ENCODE measurements at regions not wholly inside any gene's neighbourhood (a gene's known extent, or its start where the extent isn't known, plus 50 kb on each side); places are given as distances from the start of the nearest gene placed in this dataset.

DNA sequence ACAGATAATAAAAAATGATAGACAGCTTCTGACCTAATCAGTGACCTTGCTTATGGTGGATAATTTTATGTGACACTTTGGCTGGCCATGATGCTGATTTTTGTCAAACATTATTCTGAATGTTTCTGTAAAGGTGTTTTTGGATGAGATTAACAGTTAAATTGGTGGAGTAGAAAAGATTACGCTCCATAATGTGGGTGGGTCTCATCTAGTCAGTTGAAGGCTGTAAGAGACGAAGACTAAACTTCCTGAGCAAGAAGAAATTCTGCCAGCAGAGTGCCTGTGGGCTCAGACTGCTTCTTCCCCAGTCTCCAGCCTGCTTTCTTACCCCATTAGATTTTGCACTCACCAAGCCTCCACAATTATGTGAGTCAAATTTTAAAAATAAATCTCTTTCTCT, 214.9 kb upstream of the ITGA4 start:
- DNase-seq (ENCODE audit: low read depth in 2 of 2): no peak

DNA sequence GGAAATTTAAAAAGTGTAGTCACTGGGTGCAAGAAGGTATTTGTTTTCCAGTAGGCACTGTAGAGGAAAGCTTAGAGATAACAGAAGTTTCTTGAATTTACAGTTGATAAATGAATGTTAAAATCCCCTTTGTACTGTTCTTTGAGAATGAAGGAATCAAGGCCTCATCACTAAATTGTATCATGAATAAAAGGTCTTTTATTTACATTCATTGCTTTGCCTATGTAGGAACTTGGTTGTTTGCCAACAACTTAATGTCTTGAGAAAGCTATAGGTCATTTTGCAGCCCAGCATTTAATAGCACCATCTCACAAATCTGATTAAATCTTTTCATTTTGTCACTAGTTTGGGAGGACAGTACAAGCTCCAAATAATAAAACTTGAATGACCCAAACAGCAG, 213.9 kb upstream of the ITGA4 start:
- DNase-seq (ENCODE audit: low read depth in 2 of 2): no peak

DNA sequence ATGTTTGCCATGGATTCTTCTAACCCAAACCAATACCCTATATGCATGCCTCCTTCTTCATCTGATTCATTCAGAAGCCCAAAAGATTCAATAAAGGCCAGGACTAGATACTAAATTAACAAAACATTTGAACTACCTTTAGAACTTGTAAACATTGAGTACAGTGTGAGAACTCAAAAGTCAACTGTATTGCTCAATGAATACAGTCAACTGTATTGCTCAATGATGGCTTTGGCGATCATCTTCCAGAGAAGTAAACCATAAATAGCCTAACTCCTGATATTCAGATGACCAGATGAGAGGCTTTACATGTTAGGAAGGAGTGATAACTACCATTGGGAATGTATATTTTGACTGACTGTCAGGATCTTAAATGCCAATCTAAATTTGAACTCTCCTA, 206.5 kb upstream of the ITGA4 start:
- no peak for DNase-seq (ENCODE audit: low read depth in 2 of 2)

DNA sequence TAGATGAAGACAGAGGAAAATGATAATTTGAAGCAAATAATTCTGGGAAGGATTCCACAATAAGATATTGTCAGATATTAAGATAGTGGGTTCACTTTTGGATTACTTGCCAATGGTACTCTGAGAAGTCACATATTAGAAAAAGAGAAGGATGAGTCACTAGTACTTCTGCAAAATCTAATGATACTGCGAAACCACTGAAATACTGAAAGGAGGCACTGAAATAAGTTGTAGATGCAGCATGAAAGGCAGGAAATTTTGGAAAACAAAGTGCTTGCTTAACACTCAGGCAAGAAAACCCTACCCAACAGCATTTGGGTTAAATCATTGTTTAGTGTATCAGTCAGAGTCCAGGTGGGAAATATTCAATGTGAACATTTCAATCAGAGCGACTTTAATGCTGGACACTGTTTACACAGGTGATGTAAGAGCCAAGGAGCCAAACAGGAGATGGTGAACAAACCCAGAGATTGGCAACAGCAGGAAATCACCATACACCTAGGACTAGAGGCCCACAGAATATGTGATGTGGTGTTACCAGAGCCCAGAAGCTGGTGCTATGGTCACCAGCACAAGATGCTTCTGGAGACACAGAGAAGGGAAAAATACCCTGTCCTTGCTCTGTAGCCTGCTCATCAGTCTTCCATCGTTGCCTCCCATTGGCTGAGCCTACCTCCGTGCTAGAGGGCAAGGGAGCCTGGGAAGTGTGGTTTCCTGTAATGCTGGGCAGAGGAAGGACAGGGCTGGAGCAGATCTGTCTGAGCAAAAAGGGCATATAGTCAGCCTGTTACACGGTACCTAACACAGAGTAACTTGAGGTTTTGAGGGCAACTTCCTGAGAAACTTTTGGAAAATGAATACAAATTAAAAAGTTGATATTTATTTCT, 204.7 kb upstream of the ITGA4 start:
- no peak for DNase-seq (ENCODE audit: low read depth in 2 of 2)

DNA sequence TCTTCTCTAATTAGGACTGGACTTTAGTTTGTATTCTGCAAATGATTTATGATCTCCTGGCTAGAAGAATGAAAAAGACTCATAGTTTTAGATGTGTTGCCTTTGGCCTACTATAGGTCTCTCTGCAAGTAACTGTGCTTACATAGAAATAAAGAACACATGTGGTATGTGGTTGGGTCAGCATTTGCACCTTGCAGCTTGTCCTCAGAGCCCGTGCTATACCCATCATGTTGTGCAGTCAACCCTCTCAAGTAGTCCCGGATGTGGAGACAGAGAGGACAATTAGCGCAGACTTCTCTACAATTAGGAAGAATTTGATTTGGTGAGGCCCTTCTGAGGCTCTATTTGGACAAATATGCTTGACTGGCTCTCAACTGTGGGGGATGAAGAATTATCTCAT, 203.7 kb upstream of the ITGA4 start:
- no peak for DNase-seq (ENCODE audit: low read depth in 2 of 2)

DNA sequence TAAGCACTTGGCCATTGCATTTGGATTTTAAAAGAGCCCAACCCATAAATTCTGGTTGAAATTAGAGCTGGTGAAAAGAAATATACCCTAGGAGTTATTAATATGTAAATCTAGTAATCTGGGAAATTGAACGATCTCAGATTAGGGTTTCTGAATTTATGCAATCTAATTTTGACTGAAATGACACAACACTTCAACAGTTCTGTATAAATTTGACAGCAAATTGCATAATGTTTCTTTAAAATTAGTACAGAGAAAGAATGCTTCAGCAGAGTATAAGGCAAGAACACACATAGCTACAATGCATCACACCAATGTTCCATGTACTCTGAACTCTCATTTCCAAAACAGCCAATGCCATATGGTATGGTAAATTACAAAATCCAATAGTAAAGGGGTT, 201.5 kb upstream of the ITGA4 start:
- no peak for DNase-seq (ENCODE audit: low read depth in 2 of 2)

DNA sequence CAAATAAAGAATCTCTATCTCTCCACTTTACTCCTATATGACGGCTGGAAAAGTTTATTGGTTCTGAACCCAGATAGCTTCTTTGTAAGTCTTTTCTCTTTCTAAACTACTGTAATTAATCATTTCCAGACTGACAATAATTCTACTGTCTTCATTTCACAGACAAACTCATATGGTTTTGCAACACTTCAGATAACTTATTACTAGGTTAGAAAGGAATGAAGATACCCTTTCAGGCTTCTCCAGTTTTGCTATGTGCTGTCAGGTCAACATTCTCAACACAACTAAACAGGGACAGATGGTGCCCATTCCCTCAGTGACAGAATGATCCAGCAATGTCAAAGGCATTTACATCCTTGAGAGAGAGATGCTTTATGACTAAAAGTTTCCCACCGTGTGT, 198.5 kb upstream of the ITGA4 start:
- DNase-seq (ENCODE audit: low read depth in 2 of 2): no peak

DNA sequence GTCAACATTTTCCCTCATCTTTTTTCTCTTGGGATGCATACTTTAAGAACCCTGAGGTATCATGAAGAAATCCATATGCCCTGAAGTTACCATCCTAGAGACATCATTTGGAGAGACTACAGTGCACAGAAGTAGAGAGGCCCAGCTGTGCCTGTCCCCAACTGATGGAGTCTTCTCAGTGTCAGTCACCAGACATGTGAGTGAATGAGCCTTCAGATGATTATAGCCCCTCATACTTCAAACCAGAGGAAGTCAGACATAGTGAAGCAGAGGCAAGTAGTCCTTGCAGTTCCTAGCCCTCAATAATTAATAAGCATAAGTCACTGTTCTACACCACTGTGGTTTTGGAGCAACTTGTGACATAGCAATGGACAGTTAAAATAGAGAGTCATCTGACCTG, 194.4 kb upstream of the ITGA4 start:
- DNase-seq (ENCODE audit: low read depth in 2 of 2): no peak

DNA sequence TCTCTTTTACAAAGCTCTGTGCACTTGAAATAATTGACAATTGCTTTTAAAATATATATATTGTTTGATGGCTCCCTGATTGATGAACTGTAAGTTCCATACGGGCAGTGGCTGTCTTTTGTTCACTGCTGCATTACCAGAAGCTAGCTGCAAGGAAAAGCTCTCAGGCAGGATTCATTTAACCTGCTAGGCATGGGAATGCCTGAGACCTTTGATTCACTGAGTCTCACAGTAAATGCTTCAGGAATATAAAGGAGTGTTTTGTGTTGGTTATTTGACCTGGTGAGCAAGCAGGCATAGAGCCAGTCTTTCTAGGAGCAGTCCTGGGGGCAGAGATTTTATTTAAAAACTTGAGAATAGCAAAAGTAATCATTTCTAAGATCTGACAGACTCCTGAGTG, 193.2 kb upstream of the ITGA4 start:
- no peak for DNase-seq (ENCODE audit: low read depth in 2 of 2)

DNA sequence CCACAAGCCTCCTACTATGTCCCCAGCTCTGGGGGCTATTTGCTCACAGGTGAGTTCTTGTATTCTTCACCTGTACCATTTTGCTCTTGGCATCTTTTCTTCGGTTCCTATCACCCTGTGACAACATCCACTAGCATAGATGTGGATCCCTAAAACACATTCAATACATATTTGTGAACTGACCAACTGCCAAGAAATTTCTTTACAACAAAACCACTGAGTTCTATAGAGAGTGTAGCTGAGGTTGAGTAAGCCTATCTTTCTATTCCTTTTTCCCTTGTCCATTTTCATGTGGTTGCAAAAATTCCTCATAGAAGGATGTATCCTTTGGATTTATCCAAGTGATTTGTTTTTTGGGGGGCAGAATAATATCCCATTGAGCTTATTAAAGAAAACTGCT, 192.7 kb upstream of the ITGA4 start:
- no peak for DNase-seq (ENCODE audit: low read depth in 2 of 2)

DNA sequence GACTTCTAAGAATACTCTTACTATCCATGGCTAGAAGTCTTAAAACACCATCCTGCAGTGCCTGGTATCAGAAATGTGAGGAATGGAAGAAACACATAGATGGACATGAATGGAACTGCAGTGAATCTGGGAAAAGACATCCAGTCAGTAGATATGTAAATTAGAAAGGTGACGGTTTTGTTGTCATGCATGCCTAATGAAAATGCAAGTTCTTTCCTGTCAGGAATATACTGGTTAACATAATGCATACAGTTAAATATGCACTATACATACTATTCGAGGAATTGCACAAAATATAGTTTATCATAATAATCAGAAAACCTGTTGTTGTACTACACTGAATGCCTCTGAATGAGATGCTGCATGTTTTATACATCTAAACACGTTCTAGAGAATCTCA, 190.6 kb upstream of the ITGA4 start:
- no peak for DNase-seq (ENCODE audit: low read depth in 2 of 2)

DNA sequence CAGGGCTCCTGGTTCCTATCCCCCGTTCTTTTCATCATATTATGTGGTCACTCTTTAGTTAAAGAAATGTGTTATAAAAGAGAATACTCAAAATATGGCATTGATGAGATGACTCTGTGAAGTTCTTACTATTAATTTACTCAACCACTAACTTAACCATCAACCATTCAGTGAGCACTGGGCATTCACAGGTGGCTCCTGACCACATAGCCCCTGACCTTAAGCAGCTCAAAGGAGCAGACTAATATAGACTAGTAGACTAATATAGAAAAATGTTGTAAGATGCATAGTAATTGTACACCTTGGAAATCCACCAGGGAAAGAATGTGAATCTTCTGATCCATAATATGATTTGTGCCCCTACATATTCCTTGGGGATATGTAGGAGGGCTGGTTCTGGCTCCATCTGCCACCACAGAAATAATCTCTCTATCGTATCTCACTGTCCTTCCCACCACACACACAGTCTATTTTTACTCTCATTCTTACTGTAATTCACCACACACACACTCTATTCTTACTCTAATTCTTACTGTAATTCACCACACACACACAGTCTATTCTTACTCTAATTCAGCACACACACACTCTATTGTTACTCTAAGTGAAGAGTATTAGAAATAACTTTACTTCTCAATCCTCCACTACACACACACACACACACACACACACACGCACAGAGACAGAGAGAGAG, 188.9 kb upstream of the ITGA4 start:
- DNase-seq (ENCODE audit: low read depth in 2 of 2): no peak

DNA sequence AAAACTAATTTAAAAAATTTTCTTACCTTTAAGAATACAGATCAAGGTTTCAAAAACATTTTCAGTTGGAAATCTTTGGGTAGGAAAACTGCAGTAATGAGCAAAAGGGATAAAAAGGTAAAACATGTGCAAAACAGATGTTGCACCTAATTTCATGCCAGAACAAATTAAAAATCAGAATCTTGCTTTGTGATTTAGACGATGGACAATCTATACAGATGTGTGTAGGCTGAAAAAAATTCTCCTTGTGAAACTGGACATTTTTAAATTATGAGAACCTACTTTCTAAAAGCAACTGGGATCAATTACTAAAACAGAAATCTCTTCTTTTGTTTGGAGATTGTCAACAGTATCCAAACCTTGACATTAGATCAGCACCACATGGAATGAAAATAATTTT, 183.2 kb upstream of the ITGA4 start:
- no peak for DNase-seq (ENCODE audit: low read depth in 2 of 2)

DNA sequence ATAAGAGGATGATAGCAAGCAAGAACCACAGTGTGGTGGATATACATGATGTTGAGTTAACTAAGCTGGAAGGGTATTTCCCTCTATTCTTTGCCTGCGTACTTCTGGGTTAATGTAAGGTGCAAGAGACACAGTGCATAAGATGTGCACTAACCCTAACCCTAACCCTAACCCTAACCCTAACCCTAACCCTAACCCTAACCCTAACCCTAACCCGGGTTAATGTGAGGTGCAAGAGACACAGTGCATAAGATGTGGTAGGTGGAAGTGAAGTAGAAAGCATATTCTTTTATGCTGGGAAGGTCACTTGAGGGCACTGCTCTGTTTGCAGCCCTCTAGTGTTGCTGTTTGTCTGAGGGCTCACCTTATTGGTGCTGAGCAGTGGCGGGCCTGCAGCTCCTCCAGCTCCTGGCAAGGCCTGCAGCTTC, 181.5 kb upstream of the ITGA4 start:
- DNase-seq (ENCODE audit: low read depth in 2 of 2): peak in 1 of 2 donors; percentile 1

DNA sequence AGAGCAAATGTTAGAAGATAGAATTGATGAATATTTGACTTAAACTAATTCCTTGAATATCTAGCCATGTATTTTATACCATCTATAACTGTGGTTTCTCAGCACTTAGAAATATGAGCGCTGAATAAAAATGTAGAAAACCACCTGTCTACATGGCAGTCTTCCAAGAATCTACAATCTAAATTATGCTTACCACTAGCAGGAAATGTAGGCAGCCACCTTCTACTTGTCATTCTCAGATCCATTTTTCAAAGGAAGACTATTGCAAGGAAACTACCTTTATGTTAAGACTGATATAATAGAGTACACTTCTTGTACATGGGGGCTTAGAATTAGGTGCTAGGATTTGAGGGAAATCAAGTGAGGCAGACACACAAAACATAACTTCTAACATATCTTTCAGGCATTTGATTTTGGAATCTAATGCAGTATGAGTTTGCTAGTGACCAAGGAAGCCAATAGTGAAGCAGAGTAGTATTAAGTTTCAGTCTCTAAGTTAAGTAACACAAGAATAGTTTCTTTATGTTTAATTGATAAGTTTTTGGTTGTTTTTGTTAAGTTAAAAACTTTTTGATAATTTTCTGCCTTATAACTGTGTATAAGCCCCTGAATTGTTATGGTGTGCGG, 175.9 kb upstream of the ITGA4 start:
- DNase-seq (ENCODE audit: low read depth in 2 of 2): no peak

DNA sequence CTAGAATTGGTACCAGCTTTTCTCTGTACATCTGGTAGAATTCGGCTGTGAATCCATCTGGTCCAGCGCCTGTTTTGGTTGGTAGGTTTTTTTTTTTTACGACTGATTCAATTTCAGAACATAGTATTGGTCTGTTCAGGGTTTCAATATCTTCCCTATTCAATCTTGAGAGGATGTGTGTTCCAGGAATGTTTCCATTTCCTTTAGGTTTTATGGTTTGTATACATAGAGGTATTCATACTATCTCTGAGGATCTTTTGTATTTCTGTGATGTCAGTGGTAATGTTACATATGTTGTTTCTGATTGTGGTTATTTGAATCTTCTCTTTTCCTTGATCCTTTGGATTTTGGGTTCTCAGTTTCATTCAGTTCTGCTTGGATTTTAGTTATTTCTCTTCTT, 172.1 kb upstream of the ITGA4 start:
- no peak for DNase-seq (ENCODE audit: low read depth in 2 of 2)

DNA sequence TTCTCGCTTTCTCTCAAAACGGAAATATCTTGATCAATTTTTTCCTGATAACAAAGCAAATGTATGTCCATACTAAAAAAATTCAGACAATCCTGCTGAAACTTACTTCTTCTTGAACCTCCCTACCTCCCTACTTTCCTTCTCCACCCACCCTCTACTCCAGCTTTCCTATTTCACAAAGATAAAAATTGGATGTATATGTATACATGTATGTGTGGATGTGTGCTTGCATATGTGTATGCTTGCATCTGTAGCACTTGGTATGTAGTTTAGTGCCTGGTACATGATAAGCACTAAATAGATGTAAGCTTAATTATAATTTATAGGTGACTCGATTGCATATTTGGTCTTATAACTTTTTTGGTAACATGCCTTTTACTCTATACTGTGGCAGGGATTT, 167.5 kb upstream of the ITGA4 start:
- DNase-seq (ENCODE audit: low read depth in 2 of 2): no peak

DNA sequence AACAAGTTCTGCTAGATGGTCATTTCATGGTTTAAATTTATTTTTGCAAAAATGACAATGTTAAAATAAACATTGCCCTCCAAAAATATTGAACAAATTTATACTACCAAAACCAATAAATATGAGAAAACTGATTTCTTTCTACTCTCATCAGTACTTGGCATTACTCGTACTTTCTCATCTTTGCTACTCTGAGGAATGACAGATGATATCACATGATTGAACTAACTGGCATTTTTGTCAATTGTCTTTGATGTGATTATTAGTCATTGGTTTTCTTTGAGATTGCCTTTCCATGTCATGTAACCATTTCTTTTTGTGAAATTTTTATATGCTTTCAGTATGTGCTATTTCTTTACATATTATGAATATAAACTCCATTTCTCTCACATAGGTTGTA, 167.0 kb upstream of the ITGA4 start:
- no peak for DNase-seq (ENCODE audit: low read depth in 2 of 2)

DNA sequence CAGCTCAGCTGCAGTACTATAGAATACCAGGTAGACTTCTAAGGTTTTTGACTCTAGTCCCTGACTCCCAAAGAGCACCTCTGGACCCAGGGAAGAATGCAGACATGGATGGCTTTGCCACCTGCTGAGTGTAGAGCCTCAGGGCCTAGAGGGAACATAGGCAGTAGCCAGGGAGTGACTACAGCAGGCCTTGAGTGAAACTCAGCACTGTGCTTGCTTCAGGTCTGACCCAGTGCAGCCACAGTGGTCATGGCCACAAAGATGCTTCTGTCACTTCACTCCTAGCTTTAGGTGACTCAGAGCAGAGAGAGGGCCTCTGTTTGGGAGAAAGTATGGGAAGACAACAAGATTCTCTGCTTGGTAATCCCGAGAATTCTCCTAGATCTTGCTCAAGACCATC, 162.2 kb upstream of the ITGA4 start:
- DNase-seq (ENCODE audit: low read depth in 2 of 2): no peak

DNA sequence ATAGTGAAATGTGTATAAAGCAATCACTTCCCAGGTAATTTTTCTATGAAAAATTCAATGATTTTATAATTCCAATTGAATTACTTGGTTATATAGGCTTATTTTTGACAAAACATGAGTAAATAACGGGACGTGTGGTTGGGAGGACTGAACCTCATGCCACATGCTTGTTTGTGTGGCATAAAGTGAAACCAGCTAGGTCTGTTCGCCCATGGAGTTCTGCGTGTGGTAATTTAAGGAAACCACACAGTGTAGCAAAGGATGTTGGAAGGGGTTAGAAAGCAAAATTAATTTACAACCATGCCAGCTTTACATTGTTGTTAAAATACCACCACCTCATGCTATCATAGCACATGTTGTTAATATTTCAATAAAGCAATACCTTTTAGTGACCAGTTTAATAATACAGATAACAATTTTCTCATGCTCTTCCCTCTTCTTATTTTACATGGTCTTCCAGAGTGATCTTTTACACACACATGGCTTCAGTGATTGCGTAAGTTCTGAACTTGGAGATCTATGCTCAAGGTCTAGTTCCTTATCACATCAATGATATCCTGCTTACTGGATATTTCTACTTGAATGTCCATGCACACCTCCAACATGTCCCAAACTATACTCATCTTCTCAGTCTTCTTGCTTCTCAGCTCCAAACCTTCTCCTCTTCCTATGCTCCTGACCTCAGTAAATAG, 156.4 kb upstream of the ITGA4 start:
- DNase-seq (ENCODE audit: low read depth in 2 of 2): no peak

DNA sequence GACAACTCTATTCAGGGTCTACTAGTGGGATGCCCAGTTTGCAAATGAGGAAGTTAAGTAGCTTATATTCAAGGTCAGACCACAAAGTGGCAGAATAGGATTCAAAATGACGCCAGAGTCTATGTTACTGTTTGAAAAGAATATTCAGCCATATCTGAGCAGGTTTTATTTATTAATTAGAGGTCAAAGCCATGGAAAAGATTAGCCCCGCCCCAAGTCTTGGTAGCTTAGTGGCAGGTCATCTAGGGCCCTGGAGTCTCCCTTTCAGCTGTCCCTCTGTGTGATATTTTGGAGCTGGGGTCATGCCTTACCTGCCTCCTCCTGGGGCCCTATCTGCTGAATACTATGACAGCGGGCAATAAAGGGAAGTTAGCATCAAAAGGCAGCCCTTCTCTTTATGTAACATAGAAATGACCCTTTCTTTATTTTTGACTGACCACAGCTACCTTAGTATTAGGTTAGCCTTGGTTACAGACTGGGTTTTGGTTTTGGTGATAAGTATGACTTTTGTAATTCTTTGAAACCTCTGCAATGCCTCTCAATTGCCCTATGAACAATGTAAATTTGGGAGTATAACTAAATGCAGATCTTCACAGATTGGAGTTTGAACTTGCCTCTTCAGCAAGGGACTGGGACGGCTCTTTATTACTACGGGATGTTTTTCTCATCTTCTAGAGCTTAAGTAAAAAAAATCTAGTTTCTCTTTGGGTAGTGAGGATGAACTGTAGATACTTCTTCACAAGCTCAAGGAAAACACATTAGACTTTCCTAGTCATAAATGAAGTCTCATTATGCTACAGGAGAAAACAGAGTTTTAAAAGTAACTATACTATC, 153.0 kb upstream of the ITGA4 start:
- no peak for DNase-seq (ENCODE audit: low read depth in 2 of 2)
